Astrocyte (in vitro differentiated cells and primary cell): ENCODE measurements at regions not wholly inside any gene's neighbourhood (a gene's known extent, or its start where the extent isn't known, plus 50 kb on each side); places are given as distances from the start of the nearest gene placed in this dataset.

Experiments
- EZH2 ChIP-seq: IDR thresholded peaks from 2 replicates; pipeline ENCODE4 v1.6.1; 2012; ENCODE audit warnings: mild to moderate bottlenecking, low read length, inconsistent platforms; ENCODE audit not compliant: insufficient read depth
- TF ChIP-seq, protein P1 (sequence below): IDR thresholded peaks from 2 replicates; pipeline ENCODE4 v1.5.1; 2011; ENCODE audit warnings: low read depth, mild to moderate bottlenecking, inconsistent platforms, low read length, moderate library complexity; ENCODE audit not compliant: insufficient read depth

GRCh38 chr5:61720829-61721228 lies 388.8 kb downstream of the ZSWIM6 start:
- no peak for TF ChIP-seq EZH2
- TF ChIP-seq, protein P1, sequence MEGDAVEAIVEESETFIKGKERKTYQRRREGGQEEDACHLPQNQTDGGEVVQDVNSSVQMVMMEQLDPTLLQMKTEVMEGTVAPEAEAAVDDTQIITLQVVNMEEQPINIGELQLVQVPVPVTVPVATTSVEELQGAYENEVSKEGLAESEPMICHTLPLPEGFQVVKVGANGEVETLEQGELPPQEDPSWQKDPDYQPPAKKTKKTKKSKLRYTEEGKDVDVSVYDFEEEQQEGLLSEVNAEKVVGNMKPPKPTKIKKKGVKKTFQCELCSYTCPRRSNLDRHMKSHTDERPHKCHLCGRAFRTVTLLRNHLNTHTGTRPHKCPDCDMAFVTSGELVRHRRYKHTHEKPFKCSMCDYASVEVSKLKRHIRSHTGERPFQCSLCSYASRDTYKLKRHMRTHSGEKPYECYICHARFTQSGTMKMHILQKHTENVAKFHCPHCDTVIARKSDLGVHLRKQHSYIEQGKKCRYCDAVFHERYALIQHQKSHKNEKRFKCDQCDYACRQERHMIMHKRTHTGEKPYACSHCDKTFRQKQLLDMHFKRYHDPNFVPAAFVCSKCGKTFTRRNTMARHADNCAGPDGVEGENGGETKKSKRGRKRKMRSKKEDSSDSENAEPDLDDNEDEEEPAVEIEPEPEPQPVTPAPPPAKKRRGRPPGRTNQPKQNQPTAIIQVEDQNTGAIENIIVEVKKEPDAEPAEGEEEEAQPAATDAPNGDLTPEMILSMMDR, result no peak
